ENCODE measurements at regions not wholly inside any gene's neighbourhood (a gene's known extent, or its start where the extent isn't known, plus 50 kb on each side); places are given as distances from the start of the nearest gene placed in this dataset.

GRCh38 chr1:8077120-8077573 is 51.0 kb upstream of the ERRFI1 start (continued):
- TF ChIP-seq ZNF318 (CRISPR knock-in tag; IDR thresholded peaks at IDR 0.05) (no peak), NBN (conservative IDR thresholded peaks at IDR 0.05) (no peak), MBNL3 (CRISPR knock-in tag; conservative IDR thresholded peaks at IDR 0.05) (no peak), ZFP90 (CRISPR knock-in tag; IDR thresholded peaks at IDR 0.05; ENCODE audit: borderline replicate concordance) (no peak), ZNF570 (CRISPR knock-in tag; IDR thresholded peaks at IDR 0.05; ENCODE audit: borderline replicate concordance) (no peak), KLF11 (CRISPR knock-in tag; IDR thresholded peaks at IDR 0.05) (0 out of 2 replicates have a peak, but pooled peaks have one; percentile 50), SNAI1 (CRISPR knock-in tag; IDR thresholded peaks at IDR 0.05; ENCODE audit: borderline replicate concordance) (no peak), TFDP1 (CRISPR knock-in tag; IDR thresholded peaks at IDR 0.05; ENCODE audit: borderline replicate concordance) (peak; percentile 65; the same call in 1 of the 2 replicates), ZNF382 (CRISPR knock-in tag; IDR thresholded peaks at IDR 0.05; ENCODE audit: borderline replicate concordance) (no peak), THAP8 (CRISPR knock-in tag; IDR thresholded peaks at IDR 0.05; ENCODE audit: borderline replicate concordance) (no peak), ZNF567 (CRISPR knock-in tag; IDR thresholded peaks at IDR 0.05; ENCODE audit: borderline replicate concordance) (no peak), GATAD2A (CRISPR knock-in tag; IDR thresholded peaks at IDR 0.05) (peak; percentile 92), ZNF644 (CRISPR knock-in tag; IDR thresholded peaks at IDR 0.05; ENCODE audit: low read depth) (no peak), ZNF576 (CRISPR knock-in tag; IDR thresholded peaks at IDR 0.05) (no peak), ZNF124 (CRISPR knock-in tag; IDR thresholded peaks at IDR 0.05) (peak; percentile 34; the same call in 1 of the 2 replicates), MAFF (IDR thresholded peaks at IDR 0.05; ENCODE audit: low read depth, low read length) (no peak), ZC3H4 (CRISPR knock-in tag; IDR thresholded peaks at IDR 0.05; ENCODE audit: borderline replicate concordance) (no peak), NFRKB (IDR thresholded peaks at IDR 0.05) (no peak), POLR2AphosphoS2 (IDR thresholded peaks at IDR 0.05; ENCODE audit: low read depth, low read length) (no peak), TRIM22 (IDR thresholded peaks at IDR 0.05) (no peak), MEIS1 (CRISPR knock-in tag; IDR thresholded peaks at IDR 0.05; ENCODE audit: borderline replicate concordance) (peak; percentile 32; the same call in 1 of the 2 replicates)
